Stimulated activated CD8-positive, alpha-beta memory T cell treated with anti-CD3 and anti-CD28 coated beads, Interleukin-4, amount 100 ng/mL, for 4 hours (primary cell): ENCODE measurements at regions not wholly inside any gene's neighbourhood (a gene's known extent, or its start where the extent isn't known, plus 50 kb on each side); places are given as distances from the start of the nearest gene placed in this dataset.
"Not testable (repeated sequence)": the region's sequence is repeated elsewhere in the genome, so short reads cannot be mapped to it uniquely, and the experiment has no call there.

Source experiments
- DNase-seq, 2 donors: peaks; one replicate each; pipeline ENCODE4 v3.0.0-alpha.2; 2020; ENCODE audit warnings: low read depth in 2 of 2, low spot score in 1 of 2

- no peak for DNase-seq
Measured at GRCh38 chr6:130708338-130708737, 118.9 kb upstream of the SMLR1 start.

GRCh38 chr6:130711641-130712040, 115.6 kb upstream of the SMLR1 start:
- not testable (repeated sequence) for DNase-seq

GRCh38 chr6:130713144-130713543, 114.1 kb upstream of the SMLR1 start:
- no peak for DNase-seq

- DNase-seq = no peak
Measured at GRCh38 chr6:130715058-130715457, 112.1 kb upstream of the SMLR1 start.

GRCh38 chr6:130716466-130716865, 110.7 kb upstream of the SMLR1 start:
- DNase-seq = no peak

- DNase-seq = no peak
Measured at GRCh38 chr6:130717657-130718056, 109.5 kb upstream of the SMLR1 start.

- DNase-seq = no peak
Measured at GRCh38 chr6:130720076-130720715, 107.0 kb upstream of the SMLR1 start.

- DNase-seq = no peak
Measured at GRCh38 chr6:130724089-130724488, 103.1 kb upstream of the SMLR1 start.

- DNase-seq = no peak
Measured at GRCh38 chr6:130725551-130725950, 101.7 kb upstream of the SMLR1 start.

GRCh38 chr6:130728064-130728463, 99.1 kb upstream of the SMLR1 start:
- not testable (repeated sequence) for DNase-seq

GRCh38 chr6:130730600-130730999, 96.6 kb upstream of the SMLR1 start:
- DNase-seq = no peak

- DNase-seq = no peak
Measured at GRCh38 chr6:130734161-130734560, 93.0 kb upstream of the SMLR1 start.

GRCh38 chr6:130740308-130740707, 86.9 kb upstream of the SMLR1 start:
- DNase-seq = no peak

GRCh38 chr6:130742131-130742681, 85.0 kb upstream of the SMLR1 start:
- DNase-seq = no peak

- DNase-seq = no peak
Measured at GRCh38 chr6:130743175-130743574, 84.0 kb upstream of the SMLR1 start.

- DNase-seq = no peak
Measured at GRCh38 chr6:130744576-130745366, 82.4 kb upstream of the SMLR1 start.

- no peak for DNase-seq
Measured at GRCh38 chr6:130748041-130748440, 79.2 kb upstream of the SMLR1 start.

GRCh38 chr6:130749402-130749801, 77.8 kb upstream of the SMLR1 start:
- DNase-seq = no peak

GRCh38 chr6:130752267-130752666, 74.9 kb upstream of the SMLR1 start:
- no peak for DNase-seq

GRCh38 chr6:130754786-130755367, 72.3 kb upstream of the SMLR1 start:
- DNase-seq = no peak

- DNase-seq = no peak
Measured at GRCh38 chr6:130755368-130756034, 71.7 kb upstream of the SMLR1 start.

- DNase-seq = no peak
Measured at GRCh38 chr6:130756824-130757223, 70.4 kb upstream of the SMLR1 start.
